ENCODE measurements at regions not wholly inside any gene's neighbourhood (a gene's known extent, or its start where the extent isn't known, plus 50 kb on each side); places are given as distances from the start of the nearest gene placed in this dataset.

GRCh38 chr3:90180096-90180495, 1072.7 kb downstream of the EPHA3 start:
- TF ChIP-seq CTCF (IDR thresholded peaks at IDR 0.05) (no peak), POLR2A (IDR thresholded peaks at IDR 0.05) (no peak)

Data from Peyer's patch (tissue), 4 donors.